ENCODE measurements at regions not wholly inside any gene's neighbourhood (a gene's known extent, or its start where the extent isn't known, plus 50 kb on each side); places are given as distances from the start of the nearest gene placed in this dataset.

DNA sequence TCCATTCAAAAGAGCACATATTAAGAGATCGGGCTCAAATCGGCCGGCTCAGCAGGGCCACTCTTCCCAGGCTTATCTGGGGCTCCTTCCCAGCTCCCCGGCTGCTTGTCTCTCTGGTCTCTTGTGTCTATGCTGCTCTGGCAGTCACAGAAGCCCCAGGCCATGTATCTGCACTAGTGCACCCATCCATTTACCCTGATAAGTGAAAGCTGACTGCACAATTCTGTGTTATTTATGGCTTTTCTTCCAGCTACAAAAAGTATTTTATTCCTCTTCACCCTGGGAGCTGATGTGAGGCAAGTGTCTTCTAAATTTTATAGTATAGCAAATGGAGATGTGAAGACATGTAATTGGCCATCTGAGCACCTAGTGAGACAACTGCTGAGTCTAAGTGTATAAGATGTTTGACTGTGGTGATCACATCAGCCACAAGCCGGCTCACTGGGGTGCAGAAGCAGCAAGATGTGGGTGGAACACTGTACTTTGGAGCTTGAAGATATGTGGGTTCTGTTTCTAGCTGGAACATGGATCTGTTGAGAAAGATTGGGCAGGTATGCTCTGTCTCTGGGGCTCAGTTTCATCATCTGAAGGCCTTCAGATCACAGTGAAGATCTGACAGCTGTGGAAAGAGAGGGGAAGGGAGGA is 78.1 kb upstream of the MPHOSPH6 start (continued):
- TF ChIP-seq ZNF749 (CRISPR knock-in tag; IDR thresholded peaks at IDR 0.05; ENCODE audit: borderline replicate concordance): no peak

DNA sequence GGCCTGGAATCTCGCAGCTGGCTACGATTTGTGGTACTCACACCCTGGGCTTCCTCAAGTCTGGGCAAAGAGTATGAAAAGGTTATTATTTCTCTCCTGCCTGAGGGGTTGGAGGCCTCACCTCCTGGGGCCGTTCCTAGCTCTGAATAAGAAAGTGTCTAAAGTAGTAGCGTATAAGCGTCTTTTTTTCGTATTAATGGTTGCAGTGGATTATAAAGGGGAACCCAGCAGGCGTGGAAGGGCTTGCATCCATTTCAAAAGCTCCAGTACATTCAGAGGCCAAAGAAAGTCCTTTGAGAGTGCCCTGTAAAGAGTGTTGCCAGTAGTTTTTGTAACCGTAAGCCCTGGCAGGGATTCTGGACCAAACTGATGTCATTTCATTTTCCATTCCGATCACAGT is 72.2 kb upstream of the MPHOSPH6 start:
- intact Hi-C loops (cut with micrococcal nuclease; ENCODE audit: unreplicated experiment): no loop called here
- no peak overlapping the region for H3K9ac ChIP-seq (ENCODE audit: insufficient read depth, low read depth, low read length)
- POLR2A ChIA-PET: no interaction called here
- H3K27me3 ChIP-seq (ENCODE audit: control insufficient read depth in 1 of 2, insufficient read depth in 2 of 2, low read length in 2 of 2): no peaks in the 10 kb centered on the region
- CTCF ChIA-PET (ENCODE audit: low intra/inter-chr PET ratio, low total read pairs): no interaction called here
- no peak overlapping the region for H3K4me2 ChIP-seq (ENCODE audit: low read depth, low read length)
- H2AFZ ChIP-seq (ENCODE audit: low read length): no peak overlapping the region
- no peaks in the 10 kb centered on the region for H3K36me3 ChIP-seq (replicated peaks in 1 of 2; ENCODE audit: control insufficient read depth in 1 of 2, insufficient read depth in 2 of 2, low read length in 2 of 2)
- ATAC-seq (no peak), DNase-seq (ENCODE audit: low spot score) (no peak), FAIRE-seq (no peak)
- BruUV-seq (replicated peaks): no TSS peak
- TF ChIP-seq ZNF331 (CRISPR knock-in tag; IDR thresholded peaks at IDR 0.05) (no peak), JUND (CRISPR knock-in tag; IDR thresholded peaks at IDR 0.05) (no peak), ZBTB21 (CRISPR knock-in tag; IDR thresholded peaks at IDR 0.05) (no peak), SP1 (IDR thresholded peaks at IDR 0.05) (no peak), SP1 (CRISPR knock-in tag; IDR thresholded peaks at IDR 0.05) (no peak), TCF7 (IDR thresholded peaks at IDR 0.05; ENCODE audit: low read depth) (no peak), ISL2 (CRISPR knock-in tag; IDR thresholded peaks at IDR 0.05) (no peak), ZFP90 (CRISPR knock-in tag; IDR thresholded peaks at IDR 0.05; ENCODE audit: borderline replicate concordance) (no peak)
- no peaks in the 10 kb centered on the region for H3K9me3 ChIP-seq (ENCODE audit: low read length)
- no peak overlapping the region for H3K27ac ChIP-seq (ENCODE audit: extremely low read length, insufficient read depth, low read length)
- no peaks in the 10 kb centered on the region for H3K4me1 ChIP-seq (ENCODE audit: insufficient read depth, low read length)
- in situ Hi-C loops (cut with HindIII; ENCODE audit: extremely low pct_ligation_motif_present, low pct_unique_long_range_greater_than_20kb): no loop called here
- H4K20me1 ChIP-seq (ENCODE audit: insufficient read depth, low read length): no peaks in the 10 kb centered on the region
- WGBS (ENCODE audit: low lambda C conversion rate): 40% methylated on average over 9 of the region's 9 CpGs
- no peak overlapping the region for H3K4me3 ChIP-seq (replicated peaks in 1 of 3; ENCODE audit: insufficient read depth in 1 of 3, low read depth in 2 of 3, low read length in 3 of 3)
- H3K79me2 ChIP-seq (ENCODE audit: insufficient read depth, low read length): no peaks in the 10 kb centered on the region
